GM19324 (cell line): ENCODE measurements at regions not wholly inside any gene's neighbourhood (a gene's known extent, or its start where the extent isn't known, plus 50 kb on each side); places are given as distances from the start of the nearest gene placed in this dataset.
"Not testable (repeated sequence)": the region's sequence is repeated elsewhere in the genome, so short reads cannot be mapped to it uniquely, and the experiment has no call there.

Experiments used
- ATAC-seq: cut with Tn5 transposase; IDR thresholded peaks from one replicate; pipeline ENCODE4 v1.9.1; 2021; ENCODE audit warnings: mild to moderate bottlenecking, moderate library complexity; ENCODE audit not compliant: unreplicated experiment, low FRiP score

GRCh38 chr9:22508354-22508753, 61.7 kb downstream of the DMRTA1 start:
- ATAC-seq: not testable (repeated sequence)

DNA sequence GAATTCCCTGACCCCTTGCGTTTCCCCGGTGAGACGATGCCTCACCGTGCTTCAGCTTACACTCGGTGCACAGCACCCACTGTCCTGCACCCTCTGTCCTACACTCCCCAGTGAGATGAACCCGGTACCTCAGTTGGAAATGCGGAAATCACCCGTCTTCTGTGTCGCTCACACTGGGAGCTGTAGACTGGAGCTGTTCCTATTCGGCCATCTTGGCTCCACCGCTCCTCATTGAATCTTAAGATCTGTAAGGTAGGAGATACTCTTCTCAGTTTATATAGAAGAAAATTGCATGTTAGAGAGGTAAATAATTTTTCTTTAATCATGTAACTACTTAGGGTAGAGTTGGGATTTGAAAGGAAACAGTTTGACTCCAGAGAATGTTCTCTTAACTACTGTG, 62.2 kb downstream of the DMRTA1 start:
- no peak for ATAC-seq

- ATAC-seq: peak; percentile 56
Measured at GRCh38 chr9:22512495-22512894, 65.9 kb downstream of the DMRTA1 start.

DNA sequence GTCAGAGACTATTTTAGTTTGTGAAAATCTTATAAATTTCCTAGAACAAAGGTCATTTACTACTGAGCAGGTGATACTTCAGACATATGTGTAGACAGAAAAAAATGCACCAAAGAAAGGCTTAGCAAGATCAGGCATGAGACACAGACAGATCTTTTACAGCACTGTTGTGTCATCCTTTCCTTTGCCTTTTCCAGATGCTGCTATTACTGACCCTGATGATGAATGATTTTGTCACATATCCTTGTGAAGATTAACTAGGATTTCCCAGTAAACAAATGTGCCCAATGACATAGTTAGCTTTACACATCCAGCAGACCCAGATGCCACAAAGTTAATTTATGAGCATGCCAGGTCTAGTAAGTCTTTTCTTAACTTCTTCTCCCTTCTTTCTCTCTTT, 68.2 kb downstream of the DMRTA1 start:
- ATAC-seq: no peak

GRCh38 chr9:22522206-22522740, 75.6 kb downstream of the DMRTA1 start:
- ATAC-seq: no peak

DNA sequence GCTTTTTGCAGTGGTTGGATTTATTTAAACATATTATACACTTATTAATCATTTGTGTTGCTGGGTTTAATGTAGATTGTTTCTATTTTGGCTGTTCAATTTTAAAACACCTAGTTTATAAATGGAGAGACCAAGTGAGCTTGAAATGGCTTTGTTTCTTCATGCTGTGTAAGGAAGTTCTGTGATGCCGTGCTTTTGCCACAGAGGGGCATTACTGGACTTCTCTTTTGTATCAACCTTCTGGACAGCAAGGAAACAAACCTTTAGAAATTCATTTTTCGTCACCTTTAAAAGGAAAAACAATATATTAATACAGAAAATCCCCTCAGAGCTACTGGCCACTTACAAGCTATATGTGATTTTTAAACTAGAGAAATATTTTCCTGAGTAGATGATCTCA, 81.9 kb downstream of the DMRTA1 start:
- ATAC-seq: no peak

DNA sequence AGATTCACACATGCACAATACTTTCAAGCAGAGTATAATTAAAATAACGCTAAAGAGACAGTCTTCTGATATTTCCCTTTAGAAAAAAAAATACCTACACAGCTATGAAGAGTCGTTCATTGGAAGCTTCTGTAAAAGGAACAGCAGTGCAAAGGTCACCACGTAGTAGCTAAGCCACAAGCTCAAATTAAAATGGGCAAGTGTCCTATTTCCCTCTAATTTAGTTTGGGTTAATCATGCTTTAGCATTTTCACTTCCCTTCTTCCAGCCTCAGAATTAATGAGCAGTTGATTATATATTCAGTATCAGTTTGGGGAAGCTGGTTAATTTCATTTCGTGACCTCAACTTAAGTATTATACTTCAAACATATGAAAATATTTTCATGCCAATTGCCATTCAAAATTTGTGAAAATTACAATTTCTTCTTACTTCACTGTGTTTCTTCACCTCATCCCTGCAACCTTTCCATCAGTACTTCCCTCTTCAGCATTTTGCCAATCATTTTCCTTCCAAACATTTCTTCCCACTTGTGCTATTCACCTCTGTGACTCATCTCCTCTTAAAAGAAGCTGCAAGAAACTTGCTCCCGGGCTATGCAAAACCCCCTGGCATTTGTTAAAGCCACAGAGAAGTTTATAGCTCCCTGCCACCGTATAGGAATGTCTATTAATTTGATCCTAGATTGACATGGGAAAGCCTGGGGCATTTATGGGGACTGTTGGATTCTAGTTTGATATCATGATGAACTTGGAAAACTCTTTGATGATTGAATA, 83.0 kb downstream of the DMRTA1 start:
- no peak for ATAC-seq

GRCh38 chr9:22535780-22536179, 89.2 kb downstream of the DMRTA1 start:
- no peak for ATAC-seq

- no peak for ATAC-seq
Measured at GRCh38 chr9:22537721-22538120, 91.1 kb downstream of the DMRTA1 start.

DNA sequence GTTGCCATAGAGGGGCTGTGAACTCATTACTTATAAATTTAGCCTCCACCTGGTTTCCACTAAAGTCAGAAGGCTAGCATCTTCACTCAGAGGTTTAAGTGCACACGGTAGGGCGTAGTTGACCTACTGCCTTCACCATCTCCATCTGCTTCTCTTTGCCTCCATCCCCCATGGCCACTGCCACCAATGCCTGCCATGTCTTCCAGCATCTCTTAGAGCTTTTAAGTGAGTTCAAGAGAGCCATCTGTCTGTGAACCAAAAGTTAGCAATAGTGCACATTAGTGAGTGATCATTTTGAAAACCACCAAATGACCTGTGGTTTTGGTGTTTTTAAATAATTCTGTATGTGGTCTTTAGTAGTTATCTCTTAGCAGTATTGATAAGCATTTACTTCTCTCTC, 102.0 kb downstream of the DMRTA1 start:
- ATAC-seq: no peak

- no peak for ATAC-seq
Measured at GRCh38 chr9:22574740-22575139, 128.1 kb downstream of the DMRTA1 start.

DNA sequence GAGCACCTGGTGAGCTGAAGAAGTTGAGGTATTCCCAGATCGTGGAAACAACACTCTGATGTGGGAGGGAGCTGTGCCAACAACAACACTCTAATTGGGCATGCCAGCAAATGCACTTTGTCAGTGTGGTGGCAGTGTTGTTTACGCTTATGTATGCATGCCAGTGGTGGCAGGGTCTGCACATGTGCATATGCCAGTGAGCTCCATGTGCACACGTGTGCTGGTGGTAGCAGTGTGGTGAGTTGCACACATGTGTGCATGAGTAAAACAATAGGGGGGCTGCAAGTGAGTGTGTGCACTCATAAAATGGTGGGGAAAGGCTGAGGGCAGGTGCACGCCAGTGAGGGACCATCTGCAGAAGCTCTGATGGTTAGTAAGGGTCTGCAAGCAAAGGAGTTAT, 134.2 kb downstream of the DMRTA1 start:
- ATAC-seq: no peak

- no peak for ATAC-seq
Measured at GRCh38 chr9:22582221-22582620, 135.6 kb downstream of the DMRTA1 start.

DNA sequence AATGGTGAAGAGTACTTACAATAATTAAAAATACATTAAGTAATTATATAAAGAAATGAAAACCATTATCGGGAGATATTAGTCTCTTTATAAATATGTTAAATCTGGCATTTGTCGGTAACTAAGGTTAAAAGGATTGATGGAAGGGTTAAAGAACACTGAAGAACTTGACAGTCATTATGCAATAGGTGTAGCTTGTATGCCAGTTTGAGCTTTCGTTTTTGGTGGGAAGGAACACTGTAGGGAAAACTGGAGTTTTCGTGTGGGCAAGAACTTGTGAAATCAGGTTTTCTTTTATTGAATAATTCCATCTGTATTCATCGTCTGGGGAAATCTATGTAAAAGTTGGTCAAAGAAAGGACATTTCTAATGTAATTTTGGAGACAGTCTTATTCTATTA, 142.3 kb downstream of the DMRTA1 start:
- no peak for ATAC-seq

- ATAC-seq: no peak
Measured at GRCh38 chr9:22590336-22591033, 143.9 kb downstream of the DMRTA1 start.

DNA sequence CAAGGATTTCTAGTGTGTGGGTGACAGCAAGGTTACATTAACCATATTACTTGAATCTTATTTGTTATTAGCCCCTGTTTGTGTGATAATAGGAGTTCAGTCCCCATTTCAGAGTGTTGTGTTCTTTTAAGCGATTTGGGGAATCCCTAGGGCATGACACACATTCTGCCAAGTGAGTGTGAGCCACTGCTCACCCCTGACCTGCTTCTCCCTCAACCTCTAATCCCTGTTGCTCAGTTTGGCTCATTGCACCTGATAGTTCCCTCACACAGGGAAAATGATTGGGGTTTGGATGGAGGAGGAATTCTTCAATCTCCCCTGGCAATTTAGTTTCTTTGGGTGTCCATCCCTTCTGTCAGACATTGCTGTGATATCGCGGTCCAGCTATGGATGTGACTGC, 149.2 kb downstream of the DMRTA1 start:
- no peak for ATAC-seq

DNA sequence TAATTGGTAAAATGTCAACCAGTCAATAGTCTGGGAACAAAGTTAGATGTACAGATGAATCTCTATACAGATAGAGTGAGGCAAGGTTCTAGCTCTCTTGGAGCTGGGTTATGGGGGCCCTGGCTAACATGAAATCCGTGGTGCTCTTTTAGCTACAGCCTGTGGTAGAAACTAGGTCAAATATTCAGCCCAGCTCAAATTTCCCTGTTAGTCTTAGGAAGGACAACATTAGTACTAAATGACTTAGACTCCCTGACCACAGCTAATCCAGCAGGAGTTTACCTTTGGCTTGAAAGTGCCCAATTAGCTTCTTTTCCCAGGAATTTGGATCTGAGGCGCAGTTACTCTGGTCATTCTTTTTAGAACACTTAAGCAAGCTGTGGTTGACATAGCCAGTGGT, 170.5 kb downstream of the DMRTA1 start:
- no peak for ATAC-seq

GRCh38 chr9:22622815-22623214, 176.2 kb downstream of the DMRTA1 start:
- no peak for ATAC-seq

DNA sequence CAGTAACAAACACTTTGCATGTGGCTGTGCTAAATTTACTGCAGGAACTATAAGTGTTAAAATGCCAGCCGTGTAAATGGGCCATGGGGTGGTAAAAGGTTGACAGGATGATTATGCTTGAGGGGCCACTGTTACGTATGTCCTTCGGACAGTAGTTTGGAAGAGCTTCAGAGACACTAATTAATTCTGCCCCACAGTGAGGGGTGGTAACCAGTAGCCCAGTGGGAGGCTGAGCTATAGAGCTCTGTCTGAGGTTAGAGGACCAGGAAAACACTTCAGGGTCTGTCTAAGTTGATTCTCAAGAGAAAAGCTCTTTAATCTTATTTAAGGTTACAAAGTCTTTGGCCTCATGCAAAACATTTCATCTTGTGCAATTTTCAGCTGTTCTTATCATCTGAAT, 176.6 kb downstream of the DMRTA1 start:
- ATAC-seq: no peak

- ATAC-seq: no peak
Measured at GRCh38 chr9:22625540-22625939, 178.9 kb downstream of the DMRTA1 start.

DNA sequence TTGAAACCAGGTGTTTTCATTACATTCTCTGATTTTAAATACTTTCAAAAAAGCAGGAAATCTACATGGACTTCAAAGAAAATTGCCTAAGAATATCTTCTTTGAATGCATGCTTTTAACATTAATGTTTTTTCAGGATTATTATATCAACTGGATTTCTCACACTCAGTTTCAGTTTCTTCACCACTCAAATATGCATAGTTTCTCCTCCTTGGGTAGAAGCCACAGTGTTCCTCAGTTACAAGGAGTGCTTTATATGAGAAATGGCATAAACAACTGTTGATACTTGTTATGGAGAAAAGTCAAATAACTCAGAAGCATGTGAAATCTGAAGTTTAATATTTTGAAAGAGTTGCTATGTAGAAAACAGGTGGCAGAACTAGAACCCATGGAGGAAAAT, 196.9 kb downstream of the DMRTA1 start:
- ATAC-seq: no peak

GRCh38 chr9:22645893-22646292, 199.3 kb downstream of the DMRTA1 start:
- no peak for ATAC-seq
